ENCODE measurements at regions not wholly inside any gene's neighbourhood (a gene's known extent, or its start where the extent isn't known, plus 50 kb on each side); places are given as distances from the start of the nearest gene placed in this dataset.

GRCh38 chr2:12074126-12074844 is 327.9 kb downstream of the LPIN1 start:
- no peak overlapping the region for H3K4me3 ChIP-seq (ENCODE audit: low read depth, low read length)
- no peaks in the 10 kb centered on the region for H3K27me3 ChIP-seq (ENCODE audit: control insufficient read depth, insufficient read depth, low read length)
- TF ChIP-seq, protein P1, sequence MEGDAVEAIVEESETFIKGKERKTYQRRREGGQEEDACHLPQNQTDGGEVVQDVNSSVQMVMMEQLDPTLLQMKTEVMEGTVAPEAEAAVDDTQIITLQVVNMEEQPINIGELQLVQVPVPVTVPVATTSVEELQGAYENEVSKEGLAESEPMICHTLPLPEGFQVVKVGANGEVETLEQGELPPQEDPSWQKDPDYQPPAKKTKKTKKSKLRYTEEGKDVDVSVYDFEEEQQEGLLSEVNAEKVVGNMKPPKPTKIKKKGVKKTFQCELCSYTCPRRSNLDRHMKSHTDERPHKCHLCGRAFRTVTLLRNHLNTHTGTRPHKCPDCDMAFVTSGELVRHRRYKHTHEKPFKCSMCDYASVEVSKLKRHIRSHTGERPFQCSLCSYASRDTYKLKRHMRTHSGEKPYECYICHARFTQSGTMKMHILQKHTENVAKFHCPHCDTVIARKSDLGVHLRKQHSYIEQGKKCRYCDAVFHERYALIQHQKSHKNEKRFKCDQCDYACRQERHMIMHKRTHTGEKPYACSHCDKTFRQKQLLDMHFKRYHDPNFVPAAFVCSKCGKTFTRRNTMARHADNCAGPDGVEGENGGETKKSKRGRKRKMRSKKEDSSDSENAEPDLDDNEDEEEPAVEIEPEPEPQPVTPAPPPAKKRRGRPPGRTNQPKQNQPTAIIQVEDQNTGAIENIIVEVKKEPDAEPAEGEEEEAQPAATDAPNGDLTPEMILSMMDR (IDR thresholded peaks at IDR 0.05; ENCODE audit: insufficient read depth, low read length, poor library complexity, severe bottlenecking), result no peak
- H3K36me3 ChIP-seq (ENCODE audit: control insufficient read depth, insufficient read depth, low read length), result no peaks in the 10 kb centered on the region
- DNase-seq (ENCODE audit: low read depth), result no peak

DNA sequence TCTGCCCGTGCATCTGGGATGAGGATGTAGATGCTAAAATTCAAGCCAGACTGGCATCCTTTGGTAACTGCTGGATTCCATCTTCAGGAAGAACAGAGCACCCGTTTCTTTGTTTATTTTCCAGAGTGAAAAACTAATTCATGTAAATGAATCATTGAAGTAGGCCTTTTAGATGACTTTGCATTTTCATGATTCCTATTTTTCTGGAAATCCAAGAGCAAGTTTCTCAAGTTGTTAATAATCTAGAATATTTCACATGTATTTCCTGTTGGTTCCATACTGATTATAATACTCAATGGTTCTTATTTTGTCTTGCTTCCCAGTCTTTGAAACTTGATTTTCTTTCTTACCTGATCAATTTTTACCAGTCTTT is 328.4 kb downstream of the LPIN1 start:
- DNase-seq (ENCODE audit: low read depth), result no peak
- TF ChIP-seq, protein P1 (IDR thresholded peaks at IDR 0.05; ENCODE audit: insufficient read depth, low read length, poor library complexity, severe bottlenecking), result no peak
- Histone ChIP-seq H3K4me3 (ENCODE audit: low read depth, low read length) (no peak overlapping the region), H3K27me3 (ENCODE audit: control insufficient read depth, insufficient read depth, low read length) (no peaks in the 10 kb centered on the region), H3K36me3 (ENCODE audit: control insufficient read depth, insufficient read depth, low read length) (no peaks in the 10 kb centered on the region)

- DNase-seq (ENCODE audit: low read depth), result no peak
- TF ChIP-seq, protein P1 (IDR thresholded peaks at IDR 0.05; ENCODE audit: insufficient read depth, low read length, poor library complexity, severe bottlenecking), result no peak
- Histone ChIP-seq H3K27me3 (ENCODE audit: control insufficient read depth, insufficient read depth, low read length) (no peaks in the 10 kb centered on the region), H3K36me3 (ENCODE audit: control insufficient read depth, insufficient read depth, low read length) (no peaks in the 10 kb centered on the region), H3K4me3 (ENCODE audit: low read depth, low read length) (no peak overlapping the region)
Measured at GRCh38 chr2:12075603-12076002, 329.2 kb downstream of the LPIN1 start.

GRCh38 chr2:12076810-12077209 is 330.4 kb downstream of the LPIN1 start:
- Histone ChIP-seq H3K4me3 (ENCODE audit: low read depth, low read length) (no peak overlapping the region), H3K27me3 (ENCODE audit: control insufficient read depth, insufficient read depth, low read length) (no peaks in the 10 kb centered on the region), H3K36me3 (ENCODE audit: control insufficient read depth, insufficient read depth, low read length) (no peaks in the 10 kb centered on the region)
- peak; percentile 65 for DNase-seq (ENCODE audit: low read depth)
- TF ChIP-seq, protein P1 (IDR thresholded peaks at IDR 0.05; ENCODE audit: insufficient read depth, low read length, poor library complexity, severe bottlenecking), result no peak

- Histone ChIP-seq H3K27me3 (ENCODE audit: control insufficient read depth, insufficient read depth, low read length) (no peaks in the 10 kb centered on the region), H3K36me3 (ENCODE audit: control insufficient read depth, insufficient read depth, low read length) (no peaks in the 10 kb centered on the region), H3K4me3 (ENCODE audit: low read depth, low read length) (no peak overlapping the region)
- TF ChIP-seq, protein P1 (IDR thresholded peaks at IDR 0.05; ENCODE audit: insufficient read depth, low read length, poor library complexity, severe bottlenecking), result no peak
- no peak for DNase-seq (ENCODE audit: low read depth)
Measured at GRCh38 chr2:12080360-12080759, 333.9 kb downstream of the LPIN1 start.
